NT2/D1 (cell line): ENCODE measurements at regions not wholly inside any gene's neighbourhood (a gene's known extent, or its start where the extent isn't known, plus 50 kb on each side); places are given as distances from the start of the nearest gene placed in this dataset.

ENCODE experiments used
- SUZ12 ChIP-seq: IDR thresholded peaks from 2 replicates; pipeline ENCODE4 v1.6.1; 2011; ENCODE audit not compliant: insufficient read length, insufficient read depth; ENCODE audit errors: extremely low read depth
- YY1 ChIP-seq: IDR thresholded peaks from 2 replicates; pipeline ENCODE4 v1.6.1; 2011; ENCODE audit not compliant: insufficient read length, insufficient read depth
- ZNF274 ChIP-seq: IDR thresholded peaks from 2 replicates; pipeline ENCODE4 v1.6.1; 2011; ENCODE audit warnings: mild to moderate bottlenecking, low read depth, low read length

DNA sequence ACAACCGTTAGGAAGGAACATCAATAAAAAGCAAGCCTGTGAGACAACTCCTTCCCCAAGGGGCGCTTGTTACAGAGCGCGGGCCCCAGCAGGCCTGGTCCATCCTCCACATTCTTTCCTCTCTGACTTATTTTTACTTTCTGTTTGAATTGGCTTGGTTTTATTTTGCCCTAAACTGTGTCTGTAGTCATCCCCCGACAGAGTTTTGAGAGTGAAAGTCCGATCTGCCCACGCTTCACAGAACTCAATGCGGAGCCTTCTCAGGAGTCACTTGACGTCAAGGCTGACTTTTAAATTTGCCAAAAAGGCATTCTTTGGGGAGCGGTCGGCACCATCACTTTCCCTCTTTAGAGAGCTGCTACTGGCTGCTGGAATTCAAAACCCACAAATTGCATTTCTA lies 150.1 kb upstream of the KLF6 start:
- no peak for TF ChIP-seq ZNF274
- no peak for TF ChIP-seq SUZ12
- TF ChIP-seq YY1: no peak
